HEK293 (cell line): ENCODE measurements at regions not wholly inside any gene's neighbourhood (a gene's known extent, or its start where the extent isn't known, plus 50 kb on each side); places are given as distances from the start of the nearest gene placed in this dataset.

Experiments
- ELK4 ChIP-seq: IDR thresholded peaks from 2 replicates; pipeline ENCODE4 v1.6.1; 2011; ENCODE audit warnings: mild to moderate bottlenecking, low read depth, low read length, borderline replicate concordance
- GFI1B ChIP-seq: fragments of 450-650 bp; formaldehyde crosslinking; IDR thresholded peaks from 2 replicates; pipeline ENCODE4 v1.5.1; 2016; ENCODE audit warnings: missing biosample characterization, missing genetic modification characterization
- GLI2 ChIP-seq: fragments of 450-650 bp; formaldehyde crosslinking; IDR thresholded peaks from 2 replicates; pipeline ENCODE4; 2017; ENCODE audit warnings: missing biosample characterization, missing genetic modification characterization, low read depth, borderline replicate concordance
- ZBTB10 ChIP-seq: fragments of 450-650 bp; formaldehyde crosslinking; IDR thresholded peaks from 2 replicates; pipeline ENCODE4 v1.5.1; 2016; ENCODE audit warnings: missing biosample characterization, missing genetic modification characterization
- ZBTB48 ChIP-seq: fragments of 450-650 bp; formaldehyde crosslinking; IDR thresholded peaks from 2 replicates; pipeline ENCODE4 v1.5.1; 2016; ENCODE audit warnings: missing biosample characterization, missing genetic modification characterization
- ZBTB7A ChIP-seq: fragments of 450-650 bp; formaldehyde crosslinking; IDR thresholded peaks from 2 replicates; pipeline ENCODE4 v1.5.1; 2016; ENCODE audit warnings: low read depth, missing biosample characterization, missing genetic modification characterization
- ZNF121 ChIP-seq: fragments of 450-650 bp; formaldehyde crosslinking; IDR thresholded peaks from 2 replicates; pipeline ENCODE4 v1.5.1; 2016; ENCODE audit warnings: missing biosample characterization, missing genetic modification characterization
- ZNF133 ChIP-seq: fragments of 450-650 bp; formaldehyde crosslinking; IDR thresholded peaks from 2 replicates; pipeline ENCODE4 v1.5.1; 2016; ENCODE audit warnings: missing biosample characterization, missing genetic modification characterization
- ZNF19 ChIP-seq: fragments of 450-650 bp; formaldehyde crosslinking; IDR thresholded peaks from 2 replicates; pipeline ENCODE4; 2016; ENCODE audit warnings: missing biosample characterization, missing genetic modification characterization, low read depth
- ZNF23 ChIP-seq: fragments of 450-650 bp; formaldehyde crosslinking; IDR thresholded peaks from 2 replicates; pipeline ENCODE4 v1.5.1; 2016; ENCODE audit warnings: missing biosample characterization, missing genetic modification characterization, borderline replicate concordance
- ZNF24 ChIP-seq: fragments of 450-650 bp; formaldehyde crosslinking; IDR thresholded peaks from 2 replicates; pipeline ENCODE4 v1.5.1; 2016; ENCODE audit warnings: missing biosample characterization, missing genetic modification characterization
- ZNF449 ChIP-seq: fragments of 450-650 bp; formaldehyde crosslinking; IDR thresholded peaks from 2 replicates; pipeline ENCODE4 v1.5.1; 2017; ENCODE audit warnings: missing biosample characterization, mild to moderate bottlenecking, missing genetic modification characterization, moderate library complexity
- ZNF518A ChIP-seq: fragments of 450-650 bp; formaldehyde crosslinking; conservative IDR thresholded peaks from 2 replicates; pipeline ENCODE4 v1.5.1; 2016; ENCODE audit warnings: low read depth, missing biosample characterization, missing genetic modification characterization
- ZNF561 ChIP-seq: fragments of 450-650 bp; IDR thresholded peaks from 2 replicates; pipeline ENCODE4 v1.5.1; 2018; ENCODE audit warnings: missing biosample characterization, missing genetic modification characterization, borderline replicate concordance
- ZNF621 ChIP-seq: fragments of 450-650 bp; formaldehyde crosslinking; IDR thresholded peaks from 2 replicates; pipeline ENCODE4 v1.5.1; 2017; ENCODE audit warnings: missing biosample characterization, missing genetic modification characterization
- ZNF623 ChIP-seq: fragments of 450-650 bp; formaldehyde crosslinking; IDR thresholded peaks from 2 replicates; pipeline ENCODE4 v1.5.1; 2016; ENCODE audit warnings: missing biosample characterization, missing genetic modification characterization
- ZNF768 ChIP-seq: fragments of 450-650 bp; formaldehyde crosslinking; IDR thresholded peaks from 2 replicates; pipeline ENCODE4 v1.5.1; 2018; ENCODE audit warnings: missing biosample characterization, mild to moderate bottlenecking, missing genetic modification characterization
- TF ChIP-seq, protein P1 (sequence below): fragments of 450-650 bp; formaldehyde crosslinking; IDR thresholded peaks from 2 replicates; pipeline ENCODE4 v1.5.1; 2016; ENCODE audit warnings: missing biosample characterization, missing genetic modification characterization
- TF ChIP-seq, protein P2 (sequence below): fragments of 450-650 bp; formaldehyde crosslinking; IDR thresholded peaks from 2 replicates; pipeline ENCODE4 v1.5.1; 2016; ENCODE audit warnings: missing biosample characterization, missing genetic modification characterization
- TF ChIP-seq, protein P3 (sequence below): fragments of 450-650 bp; formaldehyde crosslinking; IDR thresholded peaks from 2 replicates; pipeline ENCODE4 v1.5.1; 2016; ENCODE audit warnings: missing biosample characterization, missing genetic modification characterization

DNA sequence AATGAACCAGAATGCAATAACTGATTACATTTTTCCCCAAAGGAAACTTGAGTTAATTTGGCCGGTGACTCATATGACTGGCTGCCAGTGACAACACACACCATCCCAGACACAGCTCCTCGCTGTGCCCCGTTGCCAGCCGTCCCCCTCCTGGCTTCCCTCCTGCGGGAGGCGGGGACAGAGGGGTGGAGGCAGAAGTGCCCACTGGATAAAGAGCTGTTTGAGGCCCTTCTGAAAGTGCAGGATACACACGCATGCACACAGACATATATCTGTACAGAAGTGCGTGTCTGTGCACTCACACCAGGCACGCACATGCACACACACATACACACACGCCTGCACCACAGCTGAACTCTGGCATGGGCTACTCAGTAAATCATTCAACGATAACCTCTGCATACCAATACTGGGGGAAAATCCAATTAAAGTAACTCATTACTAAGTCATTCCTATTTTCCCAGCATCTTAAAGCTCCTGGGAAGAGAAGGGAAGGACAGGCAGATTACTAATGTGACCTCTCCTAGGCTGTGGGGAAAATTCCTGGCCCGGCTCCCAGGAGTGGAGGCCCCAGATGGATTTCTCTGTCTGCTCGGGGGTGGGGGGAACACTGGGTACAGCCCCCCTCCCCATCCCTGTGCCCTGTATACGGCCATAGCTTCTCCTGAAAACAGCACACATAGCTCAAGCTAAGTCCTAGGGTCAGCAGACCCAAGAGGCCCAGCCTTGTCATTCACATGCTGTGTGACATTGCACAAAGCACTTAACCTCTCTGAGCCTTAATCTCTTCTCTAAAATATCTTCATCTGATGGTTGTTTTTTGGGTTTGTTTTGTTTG is 52.3 kb upstream of the MYL10 start (continued):
- no peak for TF ChIP-seq ZBTB7A (tag by site-specific recombination)
- 0 out of 2 replicates have a peak, but pooled peaks have one; percentile 23 for TF ChIP-seq ZNF449 (tag by site-specific recombination)
- TF ChIP-seq ZNF561 (tag by site-specific recombination), result no peak
- TF ChIP-seq ZNF24 (tag by site-specific recombination), result no peak
- no peak for TF ChIP-seq ELK4
- TF ChIP-seq ZNF621 (tag by site-specific recombination), result no peak
- TF ChIP-seq, protein P1, sequence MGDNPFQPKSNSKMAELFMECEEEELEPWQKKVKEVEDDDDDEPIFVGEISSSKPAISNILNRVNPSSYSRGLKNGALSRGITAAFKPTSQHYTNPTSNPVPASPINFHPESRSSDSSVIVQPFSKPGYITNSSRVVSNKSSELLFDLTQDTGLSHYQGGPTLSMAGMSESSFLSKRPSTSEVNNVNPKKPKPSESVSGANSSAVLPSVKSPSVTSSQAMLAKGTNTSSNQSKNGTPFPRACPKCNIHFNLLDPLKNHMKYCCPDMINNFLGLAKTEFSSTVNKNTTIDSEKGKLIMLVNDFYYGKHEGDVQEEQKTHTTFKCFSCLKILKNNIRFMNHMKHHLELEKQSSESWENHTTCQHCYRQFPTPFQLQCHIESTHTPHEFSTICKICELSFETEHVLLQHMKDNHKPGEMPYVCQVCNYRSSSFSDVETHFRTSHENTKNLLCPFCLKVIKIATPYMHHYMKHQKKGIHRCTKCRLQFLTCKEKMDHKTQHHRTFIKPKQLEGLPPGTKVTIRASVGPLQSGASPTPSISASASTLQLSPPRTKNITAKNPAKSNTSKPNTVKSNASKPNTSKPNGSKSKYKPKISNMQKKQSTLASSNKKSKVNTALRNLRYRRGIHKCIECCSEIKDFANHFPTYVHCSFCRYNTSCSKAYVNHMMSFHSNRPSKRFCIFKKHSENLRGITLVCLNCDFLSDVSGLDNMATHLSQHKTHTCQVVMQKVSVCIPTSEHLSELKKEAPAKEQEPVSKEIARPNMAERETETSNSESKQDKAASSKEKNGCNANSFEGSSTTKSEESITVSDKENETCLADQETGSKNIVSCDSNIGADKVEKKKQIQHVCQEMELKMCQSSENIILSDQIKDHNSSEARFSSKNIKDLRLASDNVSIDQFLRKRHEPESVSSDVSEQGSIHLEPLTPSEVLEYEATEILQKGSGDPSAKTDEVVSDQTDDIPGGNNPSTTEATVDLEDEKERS, result peak; percentile 56; the same call in 1 of the 2 replicates
- TF ChIP-seq ZNF23, result no peak
- TF ChIP-seq GLI2 (tag by site-specific recombination), result no peak
- TF ChIP-seq ZNF623 (tag by site-specific recombination), result no peak
- no peak for TF ChIP-seq ZBTB48 (tag by site-specific recombination)
- TF ChIP-seq ZNF19 (tag by site-specific recombination), result no peak
- TF ChIP-seq ZNF133 (tag by site-specific recombination), result no peak
- no peak for TF ChIP-seq ZBTB10 (tag by site-specific recombination)
- TF ChIP-seq, protein P2, sequence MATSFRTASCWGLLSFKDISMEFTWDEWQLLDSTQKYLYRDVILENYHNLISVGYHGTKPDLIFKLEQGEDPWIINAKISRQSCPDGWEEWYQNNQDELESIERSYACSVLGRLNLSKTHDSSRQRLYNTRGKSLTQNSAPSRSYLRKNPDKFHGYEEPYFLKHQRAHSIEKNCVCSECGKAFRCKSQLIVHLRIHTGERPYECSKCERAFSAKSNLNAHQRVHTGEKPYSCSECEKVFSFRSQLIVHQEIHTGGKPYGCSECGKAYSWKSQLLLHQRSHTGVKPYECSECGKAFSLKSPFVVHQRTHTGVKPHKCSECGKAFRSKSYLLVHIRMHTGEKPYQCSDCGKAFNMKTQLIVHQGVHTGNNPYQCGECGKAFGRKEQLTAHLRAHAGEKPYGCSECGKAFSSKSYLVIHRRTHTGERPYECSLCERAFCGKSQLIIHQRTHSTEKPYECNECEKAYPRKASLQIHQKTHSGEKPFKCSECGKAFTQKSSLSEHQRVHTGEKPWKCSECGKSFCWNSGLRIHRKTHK (tag by site-specific recombination), result no peak
- TF ChIP-seq GFI1B (tag by site-specific recombination), result no peak
- TF ChIP-seq ZNF768 (tag by site-specific recombination), result peak; percentile 97
- no peak for TF ChIP-seq ZNF121
- TF ChIP-seq, protein P3, sequence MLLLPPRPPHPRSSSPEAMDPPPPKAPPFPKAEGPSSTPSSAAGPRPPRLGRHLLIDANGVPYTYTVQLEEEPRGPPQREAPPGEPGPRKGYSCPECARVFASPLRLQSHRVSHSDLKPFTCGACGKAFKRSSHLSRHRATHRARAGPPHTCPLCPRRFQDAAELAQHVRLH, result 0 out of 2 replicates have a peak, but pooled peaks have one; percentile 28
- no peak for TF ChIP-seq ZNF518A (tag by site-specific recombination)
